ENCODE measurements at regions not wholly inside any gene's neighbourhood (a gene's known extent, or its start where the extent isn't known, plus 50 kb on each side); places are given as distances from the start of the nearest gene placed in this dataset.
"Not testable (repeated sequence)": the region's sequence is repeated elsewhere in the genome, so short reads cannot be mapped to it uniquely, and the experiment has no call there.

- H3K9me2 ChIP-seq (ENCODE audit: insufficient read depth); DNase-seq (ENCODE audit: low read depth, low spot score); RAD21 ChIA-PET (ENCODE audit: low non-redundant PET in 1 of 2, low total read pairs in 2 of 2, uncharacterized antibody in 2 of 2, unreplicated experiment in 2 of 2); ATAC-seq; H3K79me2 ChIP-seq (ENCODE audit: insufficient read depth, low read length); H3K4me1 ChIP-seq (ENCODE audit: control insufficient read depth in 1 of 2, insufficient read depth in 2 of 2, low read length in 2 of 2); POLR2A ChIA-PET; H2AFZ ChIP-seq (ENCODE audit: low read depth, low read length, poor library complexity, severe bottlenecking); H3K4me2 ChIP-seq (ENCODE audit: low read length); H3K4me3 ChIP-seq (replicated peaks in 1 of 2; ENCODE audit: low read depth in 1 of 2, low read length in 2 of 2); H4K20me1 ChIP-seq (ENCODE audit: insufficient read depth); H3K9ac ChIP-seq (ENCODE audit: low read length); H3K27me3 ChIP-seq (ENCODE audit: insufficient read depth, low read length); H3K27ac ChIP-seq (ENCODE audit: low read depth, low read length); H3K9me3 ChIP-seq (ENCODE audit: control insufficient read depth in 1 of 2, insufficient read depth in 1 of 2, low read depth in 1 of 2, low read length in 2 of 2); CTCF ChIA-PET; BruUV-seq (replicated peaks); intact Hi-C loops (cut with micrococcal nuclease); H3K36me3 ChIP-seq (ENCODE audit: control insufficient read depth in 1 of 2, insufficient read depth in 2 of 2, low read length in 2 of 2): not testable (repeated sequence)
These were observed 1218.8 kb downstream of the GATA3 start for GRCh38 chr10:9273126-9273833.

GRCh38 chr10:9274206-9274755 lies 1219.8 kb downstream of the GATA3 start:
- DNase-seq (ENCODE audit: low read depth, low spot score), result no peak
- POLR2A ChIA-PET, result no interaction called here

More at GRCh38 chr10:9274206-9274755, 1219.8 kb downstream of the GATA3 start:
- no peaks in the 10 kb centered on the region for H3K9me2 ChIP-seq (ENCODE audit: insufficient read depth)
- intact Hi-C loops (cut with micrococcal nuclease), result no loop called here
- H3K27me3 ChIP-seq (ENCODE audit: insufficient read depth, low read length), result no peaks in the 10 kb centered on the region
- no peaks in the 10 kb centered on the region for H4K20me1 ChIP-seq (ENCODE audit: insufficient read depth)
- no peaks in the 10 kb centered on the region for H3K79me2 ChIP-seq (ENCODE audit: insufficient read depth, low read length)
- RAD21 ChIA-PET (ENCODE audit: low non-redundant PET in 1 of 2, low total read pairs in 2 of 2, uncharacterized antibody in 2 of 2, unreplicated experiment in 2 of 2), result no interaction called here
- H3K27ac ChIP-seq (ENCODE audit: low read depth, low read length), result no peak overlapping the region
- TF ChIP-seq YY1 (IDR thresholded peaks at IDR 0.05; ENCODE audit: extremely low read depth, insufficient replicate concordance, low read depth, low read length) (no peak), ZBTB33 (IDR thresholded peaks at IDR 0.05; ENCODE audit: extremely low read depth, insufficient replicate concordance, low read length) (no peak), JUND (IDR thresholded peaks at IDR 0.05) (no peak)
- H3K4me2 ChIP-seq (ENCODE audit: low read length), result no peak overlapping the region
- no peak overlapping the region for H3K4me3 ChIP-seq (replicated peaks in 1 of 2; ENCODE audit: low read depth in 1 of 2, low read length in 2 of 2)
- H3K9me3 ChIP-seq (ENCODE audit: control insufficient read depth in 1 of 2, insufficient read depth in 1 of 2, low read depth in 1 of 2, low read length in 2 of 2), result no peaks in the 10 kb centered on the region; a peak in 1 of 4 replicates
- CTCF ChIA-PET, result no interaction called here
- no peak overlapping the region for H2AFZ ChIP-seq (ENCODE audit: low read depth, low read length, poor library complexity, severe bottlenecking)
- BruUV-seq (replicated peaks), result no TSS peak
- H3K36me3 ChIP-seq (ENCODE audit: control insufficient read depth in 1 of 2, insufficient read depth in 2 of 2, low read length in 2 of 2), result no peaks in the 10 kb centered on the region
- no peak overlapping the region for H3K9ac ChIP-seq (ENCODE audit: low read length)
- no peak for ATAC-seq
- no peaks in the 10 kb centered on the region for H3K4me1 ChIP-seq (ENCODE audit: control insufficient read depth in 1 of 2, insufficient read depth in 2 of 2, low read length in 2 of 2)

All from HCT116 (cell line).